ENCODE measurements at regions not wholly inside any gene's neighbourhood (a gene's known extent, or its start where the extent isn't known, plus 50 kb on each side); places are given as distances from the start of the nearest gene placed in this dataset.

DNA sequence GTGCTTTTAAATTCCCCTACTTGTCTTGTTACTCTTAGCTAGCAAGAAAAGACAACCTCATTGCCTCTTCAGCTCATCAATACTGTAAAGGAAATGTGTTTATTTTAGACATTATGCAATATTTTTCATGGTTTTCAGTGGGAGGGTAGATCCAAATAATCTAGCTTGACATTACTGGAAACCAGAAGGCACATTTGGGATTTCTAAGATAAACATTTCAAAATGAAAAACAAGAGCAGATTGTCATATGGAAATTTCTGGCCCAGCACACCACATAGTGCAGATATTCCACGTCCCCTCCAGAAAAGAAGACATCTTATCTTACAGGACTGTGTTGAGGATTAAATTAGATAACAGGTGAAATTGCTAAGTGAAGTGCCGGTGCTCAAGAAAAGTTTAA is 296.9 kb downstream of the MSX2 start:
- DNase-seq (ENCODE audit: low spot score), result no peak

GRCh38 chr5:175015028-175015685 is 290.8 kb downstream of the MSX2 start:
- no peak for DNase-seq (ENCODE audit: low spot score)

More for the DNA sequence above, 296.9 kb downstream of the MSX2 start:
- TF ChIP-seq CTCF (IDR thresholded peaks at IDR 0.05; ENCODE audit: extremely low read depth, missing control alignments), result no peak

DNA sequence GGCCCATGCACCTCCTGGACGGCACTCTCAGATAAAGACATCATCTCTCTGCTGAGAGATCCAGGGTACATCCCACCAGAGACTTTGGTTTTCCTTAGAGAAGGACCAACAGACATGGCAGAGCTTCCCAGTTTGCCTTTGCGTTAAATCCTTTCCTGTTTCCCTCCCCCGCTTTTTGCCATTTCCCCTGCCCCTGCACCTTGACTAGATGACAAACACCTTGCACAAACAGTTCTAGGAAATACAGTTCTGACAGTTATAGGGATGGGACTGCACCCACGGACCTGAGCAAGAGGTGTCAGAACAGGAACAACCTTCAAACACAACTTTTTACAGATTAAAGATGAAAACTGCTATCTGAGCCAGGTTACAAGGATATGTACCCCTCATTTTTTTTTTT is 288.9 kb downstream of the MSX2 start:
- no peak for DNase-seq (ENCODE audit: low spot score)

More at GRCh38 chr5:175015028-175015685, 290.8 kb downstream of the MSX2 start:
- TF ChIP-seq CTCF (IDR thresholded peaks at IDR 0.05; ENCODE audit: extremely low read depth, missing control alignments), result no peak

DNA sequence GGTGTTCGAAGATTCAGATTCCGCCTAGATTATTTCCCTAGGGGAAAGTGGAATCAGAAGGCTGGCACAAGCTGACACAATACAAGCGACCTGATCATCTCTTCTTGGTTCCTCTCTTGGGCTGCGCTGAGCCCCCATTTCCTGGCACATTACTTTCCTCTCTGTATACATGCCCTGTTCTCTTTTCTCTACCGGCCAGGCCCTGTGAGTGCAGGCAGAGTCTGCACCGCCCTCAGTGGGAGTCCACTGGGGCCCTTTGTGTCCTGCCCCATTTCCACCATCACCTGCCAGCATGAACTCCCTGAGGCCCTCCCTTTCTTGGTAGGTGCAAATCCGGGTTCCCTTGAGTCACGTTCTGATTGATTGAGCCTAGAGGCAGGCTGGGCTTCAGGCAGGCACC is 287.9 kb downstream of the MSX2 start:
- no peak for TF ChIP-seq CTCF (IDR thresholded peaks at IDR 0.05; ENCODE audit: extremely low read depth, missing control alignments)

More for the DNA sequence above, 288.9 kb downstream of the MSX2 start:
- TF ChIP-seq CTCF (IDR thresholded peaks at IDR 0.05; ENCODE audit: extremely low read depth, missing control alignments), result no peak

DNA sequence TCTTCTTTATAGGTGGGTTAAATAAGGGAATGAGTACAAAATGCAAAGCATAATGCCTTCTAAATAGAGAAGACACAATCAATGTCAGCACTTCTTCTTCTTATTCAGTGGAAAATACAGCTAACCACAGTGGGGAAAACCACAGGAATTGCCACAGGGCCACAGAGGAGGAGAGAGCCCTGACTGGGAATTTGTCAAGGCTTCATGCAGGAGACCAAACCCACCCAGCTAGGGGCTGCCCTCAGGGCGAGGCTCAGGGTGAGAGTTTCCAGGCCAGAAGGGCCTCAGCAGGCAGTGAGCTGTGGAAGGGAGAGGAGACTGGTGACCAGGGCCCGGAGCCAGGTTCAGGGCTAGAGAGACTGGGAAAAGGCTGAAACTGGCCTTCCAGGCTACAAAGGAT is 279.1 kb downstream of the MSX2 start:
- no peak for TF ChIP-seq CTCF (IDR thresholded peaks at IDR 0.05; ENCODE audit: extremely low read depth, missing control alignments)
- DNase-seq (ENCODE audit: low spot score), result no peak

More for the DNA sequence above, 287.9 kb downstream of the MSX2 start:
- DNase-seq (ENCODE audit: low spot score), result no peak

- no peak for DNase-seq (ENCODE audit: low spot score)
- no peak for TF ChIP-seq CTCF (IDR thresholded peaks at IDR 0.05; ENCODE audit: extremely low read depth, missing control alignments)
Measured at GRCh38 chr5:175001876-175002645, 277.7 kb downstream of the MSX2 start.

DNA sequence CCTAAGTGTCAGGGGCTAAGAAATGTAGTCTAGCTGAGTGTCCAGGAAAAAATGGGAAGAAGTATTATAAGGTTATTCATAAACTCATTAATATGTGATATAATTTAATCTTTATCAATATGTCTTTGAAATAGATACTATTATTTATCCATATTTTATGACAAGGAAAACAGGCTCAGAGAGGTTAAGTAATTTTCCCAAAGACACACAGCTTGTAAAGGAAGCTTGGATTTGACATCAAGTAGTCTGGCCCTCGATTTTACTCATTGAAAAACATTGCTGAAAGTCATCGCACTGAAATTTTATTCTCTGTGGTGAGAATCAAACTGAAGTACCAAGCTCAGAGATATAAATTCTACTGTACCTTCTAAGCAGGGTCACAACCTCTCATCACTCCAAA is 276.9 kb downstream of the MSX2 start:
- DNase-seq (ENCODE audit: low spot score), result no peak
- TF ChIP-seq CTCF (IDR thresholded peaks at IDR 0.05; ENCODE audit: extremely low read depth, missing control alignments), result no peak

Measured in GM20000 (cell line).